NCI-H187 treated with DMSO at 0.1 percent for 48 hours (cell line): ENCODE measurements at regions not wholly inside any gene's neighbourhood (a gene's known extent, or its start where the extent isn't known, plus 50 kb on each side); places are given as distances from the start of the nearest gene placed in this dataset.
"Not testable (repeated sequence)": the region's sequence is repeated elsewhere in the genome, so short reads cannot be mapped to it uniquely, and the experiment has no call there.

Experiments used
- DNase-seq: peaks from one replicate; lab custom pipeline; 2025; lab: John Stamatoyannopoulos, UW

GRCh38 chr1:220942278-220942677, 63.0 kb downstream of the HLX start:
- DNase-seq, result no peak

GRCh38 chr1:220942914-220943313, 63.7 kb downstream of the HLX start:
- not testable (repeated sequence) for DNase-seq

DNA sequence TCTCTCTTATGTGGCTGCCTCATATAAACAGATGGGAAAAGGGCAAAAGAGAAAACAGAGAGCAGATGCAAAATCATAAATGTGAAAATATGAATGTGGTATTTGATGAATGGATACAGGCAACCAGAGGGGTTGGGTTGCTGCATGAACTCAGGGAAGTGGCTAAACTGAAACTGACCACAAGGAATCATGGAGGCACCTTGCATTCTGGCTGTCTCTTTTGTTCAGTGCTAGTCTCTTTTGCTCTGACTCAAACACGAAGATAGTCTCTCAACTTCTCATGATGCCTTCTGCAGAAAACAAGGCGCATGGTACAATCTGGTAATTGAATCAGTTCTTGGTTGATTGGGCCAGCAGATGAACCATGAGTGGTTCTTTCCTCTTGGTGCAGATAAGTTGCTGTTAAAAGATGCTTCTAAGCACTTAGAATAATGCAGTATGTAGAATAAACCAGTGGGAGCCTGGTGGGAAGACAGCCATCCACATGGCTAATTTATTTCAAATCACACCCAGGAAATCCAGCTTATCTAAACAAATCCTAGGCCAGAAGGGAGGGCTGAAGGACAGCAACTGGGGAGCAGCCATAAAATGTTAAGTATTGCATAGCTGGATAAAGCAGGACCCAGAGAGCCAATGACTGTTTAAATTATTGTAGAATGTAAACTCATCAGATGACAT, 64.2 kb downstream of the HLX start:
- no peak for DNase-seq

DNA sequence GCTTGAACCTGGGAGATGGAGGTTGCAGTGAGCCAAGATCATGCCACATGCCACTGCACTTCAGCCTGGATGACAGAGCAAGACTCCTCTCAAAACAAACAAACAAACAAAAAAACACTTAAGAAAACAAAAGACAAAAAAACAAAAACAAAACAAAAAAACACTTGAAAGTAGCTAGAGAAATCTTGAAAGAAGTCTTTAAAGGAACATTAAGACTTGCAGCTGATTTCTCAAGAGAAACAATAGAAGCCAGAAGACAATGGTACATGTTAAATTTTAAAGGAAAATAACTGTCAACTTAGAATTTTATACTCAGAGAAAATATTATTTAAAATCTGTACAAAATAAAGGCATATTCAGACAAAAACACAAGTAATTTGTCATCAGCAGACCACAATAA, 71.3 kb downstream of the HLX start:
- DNase-seq, result no peak

- no peak for DNase-seq
These were observed 73.9 kb downstream of the HLX start for GRCh38 chr1:220952961-220953643.

- no peak for DNase-seq
These were observed 75.3 kb downstream of the HLX start for GRCh38 chr1:220954321-220955075.

DNA sequence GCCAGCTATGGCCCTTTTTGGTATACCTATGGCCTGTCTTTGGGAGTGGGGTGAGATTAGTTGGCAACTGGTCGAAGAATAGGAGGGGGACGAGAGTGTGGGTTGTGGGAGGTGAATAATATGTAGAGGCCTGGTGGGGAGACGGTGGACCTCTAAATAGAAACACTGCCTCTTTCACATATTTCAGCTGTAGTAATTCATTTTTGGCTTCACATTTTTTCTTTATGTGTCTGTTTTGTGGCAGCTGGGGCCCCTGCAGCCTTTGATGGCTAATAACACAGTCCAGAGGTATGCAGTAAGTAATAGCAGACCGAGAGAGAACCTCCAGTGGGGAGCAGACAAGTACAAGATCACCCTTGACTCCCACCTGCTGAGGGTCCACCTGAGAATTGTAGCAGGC, 75.9 kb downstream of the HLX start:
- DNase-seq, result no peak

DNA sequence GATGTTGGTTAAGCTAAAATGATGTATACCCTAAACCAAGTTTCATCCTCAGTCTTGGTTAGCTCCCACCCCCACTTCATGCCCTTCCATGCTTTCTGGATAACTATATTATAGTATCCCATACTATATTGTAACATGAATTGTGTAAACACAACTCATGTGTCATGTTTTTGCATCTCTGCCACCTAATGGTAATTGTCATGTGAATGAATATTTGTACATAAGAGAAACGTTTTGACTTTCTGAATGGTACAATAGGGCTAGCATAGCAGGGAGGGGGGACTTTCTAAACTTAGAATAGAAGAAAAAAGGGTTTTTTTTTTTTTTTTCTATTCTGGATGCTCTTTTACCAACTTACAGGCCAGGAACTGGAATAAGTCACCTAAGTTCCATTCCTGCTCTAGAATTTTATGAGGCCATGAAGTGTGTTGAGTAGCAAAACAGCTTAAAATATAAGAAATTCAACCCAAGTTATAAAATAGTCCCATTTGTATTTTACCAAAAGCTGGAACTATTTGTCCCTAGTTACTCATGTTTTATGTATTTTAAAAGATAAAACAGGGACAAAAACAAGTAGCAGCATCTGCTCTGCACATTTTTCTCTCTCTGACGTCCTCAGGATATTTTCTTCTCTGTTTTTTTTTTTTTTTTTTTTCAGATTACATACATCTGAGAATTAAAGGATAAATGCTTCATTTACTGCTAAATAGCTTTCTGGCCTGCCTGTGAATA, 77.4 kb downstream of the HLX start:
- no peak for DNase-seq

DNA sequence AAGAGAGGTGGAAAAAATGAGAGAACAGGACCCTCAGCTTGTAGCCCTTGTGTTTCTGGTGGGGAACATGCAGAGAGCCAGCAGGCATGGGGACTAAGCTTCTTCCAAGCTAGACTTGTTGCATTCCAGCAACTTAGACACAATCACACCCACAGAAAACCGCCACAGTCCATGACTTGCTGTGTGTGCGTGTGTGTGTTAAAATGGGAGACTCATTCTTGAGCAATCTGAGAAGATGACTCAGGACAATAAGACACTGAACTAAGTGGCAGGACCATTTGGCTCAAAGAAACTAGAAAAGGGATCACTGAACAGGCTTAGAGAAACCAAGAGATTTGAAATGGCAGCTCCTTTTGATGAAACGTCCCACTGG, 78.0 kb downstream of the HLX start:
- no peak for DNase-seq

GRCh38 chr1:220958234-220958633, 79.0 kb downstream of the HLX start:
- DNase-seq, result no peak

GRCh38 chr1:220962031-220962751, 82.9 kb downstream of the HLX start:
- DNase-seq, result no peak

DNA sequence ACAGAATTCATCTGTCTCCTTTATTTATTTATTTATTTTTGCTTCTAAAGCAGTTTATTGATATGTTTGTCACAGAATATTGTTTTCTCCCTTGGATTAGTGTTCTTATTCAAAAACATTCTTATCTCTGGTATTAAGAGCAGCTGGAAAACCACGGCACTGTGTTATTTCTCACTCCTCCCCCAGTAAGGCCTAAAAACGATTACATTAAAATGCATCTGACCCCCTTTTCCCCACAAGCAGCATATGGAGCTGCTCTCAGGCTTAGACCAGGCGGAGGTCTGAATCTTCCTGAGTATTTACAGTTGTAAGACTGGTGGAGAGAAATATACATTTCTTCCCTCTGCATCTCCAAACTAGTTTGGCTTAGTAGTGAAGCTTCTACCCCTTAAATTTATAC, 86.8 kb downstream of the HLX start:
- no peak for DNase-seq

GRCh38 chr1:220966473-220966872, 87.2 kb downstream of the HLX start:
- no peak for DNase-seq

DNA sequence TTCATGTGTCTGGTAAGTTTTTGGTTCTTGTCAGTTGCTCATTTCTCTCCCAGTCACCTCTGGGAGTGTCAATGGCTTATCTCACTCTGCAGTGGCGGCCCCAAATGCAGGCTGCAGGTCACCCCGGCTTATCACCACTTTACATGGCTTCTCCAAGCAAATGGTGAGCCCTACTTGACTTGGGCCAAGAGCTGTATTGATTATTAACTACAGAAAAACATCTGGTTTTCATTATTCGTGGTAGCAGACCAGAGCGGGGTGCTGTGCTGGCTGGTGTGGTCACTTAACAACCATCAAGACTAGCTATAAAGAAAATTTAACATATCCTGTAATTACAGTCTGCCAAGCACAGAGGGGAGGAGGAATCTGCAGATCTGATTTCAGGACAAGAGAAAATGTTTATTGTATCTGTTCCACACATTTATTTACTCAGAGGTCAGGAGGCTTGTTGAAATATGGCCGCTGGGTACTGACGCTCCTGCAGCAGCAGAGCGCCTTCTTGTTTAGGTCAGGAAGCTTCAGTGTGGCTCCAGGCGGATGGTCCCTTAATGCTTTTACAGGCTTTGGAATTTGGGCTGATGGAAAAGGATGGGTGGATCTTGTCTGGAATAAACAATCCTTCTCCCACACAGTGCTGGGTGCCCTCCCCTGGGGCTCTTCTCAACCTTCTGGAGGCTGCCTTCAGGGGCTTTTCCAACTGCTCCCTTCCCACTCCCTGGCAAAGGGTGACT, 87.8 kb downstream of the HLX start:
- DNase-seq, result no peak

GRCh38 chr1:220967911-220968310, 88.7 kb downstream of the HLX start:
- no peak for DNase-seq

GRCh38 chr1:220969281-220969680, 90.0 kb downstream of the HLX start:
- not testable (repeated sequence) for DNase-seq

DNA sequence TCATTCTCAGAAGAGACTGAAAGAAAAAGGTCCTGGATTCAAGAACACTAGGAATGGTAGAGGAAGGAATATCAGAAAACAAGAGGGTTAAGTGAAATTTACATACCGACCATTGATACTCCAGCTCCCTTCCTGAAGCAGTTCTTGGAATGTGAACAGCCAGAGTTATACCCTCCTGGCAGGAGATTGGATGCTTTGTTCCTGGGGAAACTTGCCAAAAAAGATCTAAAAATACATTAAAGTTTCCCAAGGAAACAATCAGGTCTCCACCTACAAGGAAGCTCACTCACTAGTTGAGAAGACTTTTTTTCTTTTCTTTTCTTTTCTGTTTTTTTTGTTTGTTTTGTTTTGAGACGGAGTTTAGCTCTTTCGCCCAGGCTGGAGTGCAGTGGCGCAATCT, 91.1 kb downstream of the HLX start:
- no peak for DNase-seq

- no peak for DNase-seq
These were observed 92.0 kb downstream of the HLX start for GRCh38 chr1:220971221-220971620.

- no peak for DNase-seq
These were observed 95.2 kb downstream of the HLX start for GRCh38 chr1:220974431-220974830.

DNA sequence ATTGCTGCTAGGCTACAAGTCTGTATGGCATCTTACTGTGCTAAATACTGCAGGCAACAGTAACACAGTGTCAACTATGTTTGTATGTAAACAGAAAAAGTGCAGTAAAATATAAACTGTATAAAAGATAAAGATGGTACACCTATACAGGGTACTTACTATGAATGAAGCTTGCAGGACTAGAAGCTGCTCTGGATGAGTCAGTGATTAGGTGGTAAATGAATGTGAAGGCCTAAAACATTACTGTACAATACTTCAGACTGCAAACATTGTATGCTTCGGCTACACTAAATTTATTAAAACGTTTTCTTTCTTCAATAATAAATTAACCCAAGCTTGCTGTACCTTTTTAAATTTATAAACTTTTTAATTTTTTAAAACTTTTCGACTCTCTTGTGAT, 97.1 kb downstream of the HLX start:
- DNase-seq, result no peak

GRCh38 chr1:220979371-220979770, 100.1 kb downstream of the HLX start:
- DNase-seq, result no peak
